GM12872 (cell line): ENCODE measurements at regions not wholly inside any gene's neighbourhood (a gene's known extent, or its start where the extent isn't known, plus 50 kb on each side); places are given as distances from the start of the nearest gene placed in this dataset.

Experiments used
- TF ChIP-seq, protein P1 (sequence below): IDR thresholded peaks from 3 replicates; pipeline ENCODE4 v1.5.1; 2011; ENCODE audit warnings: low read depth, mild to moderate bottlenecking, low read length, moderate library complexity; ENCODE audit not compliant: insufficient read depth

GRCh38 chr4:125776146-125776545, 461.4 kb downstream of the FAT4 start:
- TF ChIP-seq, protein P1, sequence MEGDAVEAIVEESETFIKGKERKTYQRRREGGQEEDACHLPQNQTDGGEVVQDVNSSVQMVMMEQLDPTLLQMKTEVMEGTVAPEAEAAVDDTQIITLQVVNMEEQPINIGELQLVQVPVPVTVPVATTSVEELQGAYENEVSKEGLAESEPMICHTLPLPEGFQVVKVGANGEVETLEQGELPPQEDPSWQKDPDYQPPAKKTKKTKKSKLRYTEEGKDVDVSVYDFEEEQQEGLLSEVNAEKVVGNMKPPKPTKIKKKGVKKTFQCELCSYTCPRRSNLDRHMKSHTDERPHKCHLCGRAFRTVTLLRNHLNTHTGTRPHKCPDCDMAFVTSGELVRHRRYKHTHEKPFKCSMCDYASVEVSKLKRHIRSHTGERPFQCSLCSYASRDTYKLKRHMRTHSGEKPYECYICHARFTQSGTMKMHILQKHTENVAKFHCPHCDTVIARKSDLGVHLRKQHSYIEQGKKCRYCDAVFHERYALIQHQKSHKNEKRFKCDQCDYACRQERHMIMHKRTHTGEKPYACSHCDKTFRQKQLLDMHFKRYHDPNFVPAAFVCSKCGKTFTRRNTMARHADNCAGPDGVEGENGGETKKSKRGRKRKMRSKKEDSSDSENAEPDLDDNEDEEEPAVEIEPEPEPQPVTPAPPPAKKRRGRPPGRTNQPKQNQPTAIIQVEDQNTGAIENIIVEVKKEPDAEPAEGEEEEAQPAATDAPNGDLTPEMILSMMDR = no peak

- TF ChIP-seq, protein P1 = no peak
Measured at GRCh38 chr4:125780164-125780563, 465.4 kb downstream of the FAT4 start.

DNA sequence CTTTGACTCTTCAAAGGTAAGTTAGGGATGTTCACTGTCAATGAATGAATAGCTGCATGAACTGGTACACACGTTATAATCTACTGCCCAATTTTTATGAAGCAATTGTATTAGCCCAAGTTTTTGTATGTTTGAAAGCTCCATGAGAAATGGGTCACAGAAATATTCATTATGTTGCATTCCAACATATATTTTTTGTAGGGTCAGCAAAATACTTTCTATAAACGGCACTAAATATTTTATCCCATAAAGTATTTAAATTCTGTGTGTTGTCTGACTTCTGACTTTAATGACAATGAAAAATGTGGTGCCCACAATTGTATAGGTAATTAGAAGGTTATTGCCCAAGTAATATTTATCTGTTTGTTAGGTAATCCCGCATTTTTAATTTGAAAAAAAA, 466.0 kb downstream of the FAT4 start:
- TF ChIP-seq, protein P1 = no peak

GRCh38 chr4:125781651-125782050, 466.9 kb downstream of the FAT4 start:
- TF ChIP-seq, protein P1 = no peak

DNA sequence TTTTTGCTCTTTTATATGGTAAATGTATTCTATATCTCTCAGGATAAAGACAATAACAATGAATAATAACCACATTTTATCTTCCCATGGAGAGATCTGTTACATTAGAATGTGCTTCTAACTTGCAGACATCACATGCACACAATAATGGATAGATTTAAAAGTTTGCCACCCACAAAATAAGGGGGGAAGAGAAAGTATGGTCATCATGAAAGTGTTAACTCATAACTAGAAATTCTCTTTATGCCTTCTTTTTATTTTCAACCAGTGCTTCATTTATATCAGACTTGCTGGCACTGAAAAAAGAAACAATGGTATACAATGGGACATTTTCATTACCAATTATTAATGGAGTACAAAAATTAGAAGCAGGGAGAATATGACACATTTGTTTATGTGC, 470.0 kb downstream of the FAT4 start:
- TF ChIP-seq, protein P1 = no peak

DNA sequence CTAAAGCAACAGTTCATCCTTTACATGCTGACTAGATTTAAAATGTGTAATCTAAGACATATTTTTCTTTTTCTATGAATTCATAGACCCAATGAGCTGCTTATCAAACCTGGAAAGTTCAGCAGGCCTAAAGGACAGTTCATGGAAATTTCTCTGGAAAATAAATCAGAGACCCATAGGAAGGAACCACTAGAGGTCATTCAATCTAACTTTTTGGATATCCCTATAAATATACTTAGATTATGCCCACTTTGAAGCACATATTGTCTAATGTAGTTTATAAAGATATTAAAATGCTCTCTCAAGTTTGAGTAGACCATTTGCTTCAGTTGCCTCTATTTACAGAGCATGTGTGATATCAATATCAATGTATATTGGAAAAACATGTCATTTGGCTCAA, 473.0 kb downstream of the FAT4 start:
- TF ChIP-seq, protein P1 = no peak

GRCh38 chr4:125789023-125789422, 474.3 kb downstream of the FAT4 start:
- TF ChIP-seq, protein P1 = no peak

DNA sequence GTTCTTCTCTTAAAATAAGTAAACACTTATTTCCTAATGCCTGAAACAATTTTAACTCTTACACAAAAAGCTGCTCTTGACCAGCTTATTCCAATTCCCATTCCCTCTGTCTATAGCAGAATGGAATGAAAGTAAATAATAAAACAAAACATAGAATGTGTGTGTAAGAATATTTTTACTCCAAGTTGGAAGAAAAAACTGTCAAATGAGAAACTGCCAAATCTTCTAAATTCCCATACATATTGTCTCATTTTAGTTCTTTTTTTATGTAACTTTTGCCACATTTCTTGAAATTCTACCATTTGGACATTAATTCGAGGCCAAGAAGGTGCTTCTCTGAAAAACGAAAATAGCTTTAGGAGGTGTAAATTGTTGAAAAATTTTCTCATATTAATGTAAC, 477.1 kb downstream of the FAT4 start:
- TF ChIP-seq, protein P1 = no peak
